Psoas muscle (tissue), 7 donors: ENCODE measurements at regions not wholly inside any gene's neighbourhood (a gene's known extent, or its start where the extent isn't known, plus 50 kb on each side); places are given as distances from the start of the nearest gene placed in this dataset.

Experiments
- ATAC-seq, 4 donors: fragments of 200-7000 bp; cut with Tn5 transposase; one replicate each; pipeline ENCODE4 v1.9.1; 2020; ENCODE audit warnings: moderate library complexity in 3 of 4, mild to moderate bottlenecking in 2 of 4
- DNase-seq, 2 donors: peaks; one replicate each; pipeline ENCODE4 v3.0.0-alpha.2; 2020
- H3K27ac ChIP-seq: fragments of 200-600 bp; one replicate; pipeline ENCODE4 v1.8.0; 2022
- H3K27me3 ChIP-seq, 3 donors: fragments of 200-600 bp in 1 of 3; one replicate each; pipeline versions ENCODE4 v1.6.1 to v1.8.0; 2013 to 2022; ENCODE audit warnings: low read length in 2 of 3, mild to moderate bottlenecking in 2 of 3, moderate library complexity in 1 of 3; ENCODE audit not compliant: insufficient read depth in 3 of 3
- H3K36me3 ChIP-seq, 2 donors: fragments of 200-600 bp in 1 of 2; one replicate each; pipeline versions ENCODE4 v1.6.1 to v1.8.0; 2013 to 2022; ENCODE audit warnings: low read depth in 1 of 2, mild to moderate bottlenecking in 1 of 2, moderate library complexity in 1 of 2; ENCODE audit not compliant: insufficient read depth in 1 of 2
- H3K4me1 ChIP-seq: fragments of 200-600 bp; one replicate; pipeline ENCODE4 v1.8.0; 2022
- H3K4me3 ChIP-seq: fragments of 200-600 bp; one replicate; pipeline ENCODE4 v1.8.0; 2022; ENCODE audit warnings: mild to moderate bottlenecking
- H3K9me3 ChIP-seq: fragments of 200-600 bp; one replicate; pipeline ENCODE4 v1.8.0; 2022
- CTCF ChIP-seq: fragments of 200-600 bp; IDR thresholded peaks from one replicate; pipeline ENCODE4 v1.8.0; 2022; ENCODE audit warnings: antibody characterized with exemption
- WGBS, 3 donors: extraction: QIAGEN DNeasy Blood & Tissue Kit; methylation state at CpG; one replicate each; pipeline versions ENCODE4 v1.1.6 to v1.1.7; 2013; 5-methylcytosine and 5-hydroxymethylcytosine counted together
- intact Hi-C, 2 donors: fragments of 100-400 bp; cut with DNase I; formaldehyde crosslinking; loops; one replicate each; pipeline versions ENCODE4 v1.11.0 to v1.14.2; 2022
- donor health status: healthy with polysubstance abuse.
- donor health status: DM: no; HTN: no; CAD: no; lungs with moderate emphysema.
- donor health status: Bipolar disorder and iron deficiency.
- donor health status: healthy.
- donor health status: DM: yes; HTN: yes; CAD: no.
- donor health status: DM: no; HTN: no; CAD: no.
- donor health status: DM: yes; HTN: yes; CAD: no.

GRCh38 chr15:60212536-60212935 is 185.2 kb downstream of the ANXA2 start:
- TF ChIP-seq CTCF: no peak
- DNase-seq (no peak), ATAC-seq (no peak)
- peaks cover 4% of the 10 kb centered on the region for H3K4me1 ChIP-seq
- no peaks in the 10 kb centered on the region for H3K36me3 ChIP-seq
- H3K4me3 ChIP-seq: no peak overlapping the region
- no peak overlapping the region for H3K27ac ChIP-seq
- WGBS, 3 donors: 70 to 77% (median 71%) methylated on average over 4 of the region's 4 CpGs
- no peaks in the 10 kb centered on the region for H3K9me3 ChIP-seq
- H3K27me3 ChIP-seq: peaks cover 0 to 4% (median 2%) of the 10 kb centered on the region in 3 donors
- intact Hi-C loops: no loop called here

- no peak for TF ChIP-seq CTCF
These were observed 184.3 kb downstream of the ANXA2 start for GRCh38 chr15:60213377-60214000.

GRCh38 chr15:60214201-60214600 is 183.6 kb downstream of the ANXA2 start:
- Histone ChIP-seq H3K4me1 (no peaks in the 10 kb centered on the region), H3K27ac (no peak overlapping the region), H3K36me3 (no peaks in the 10 kb centered on the region), H3K9me3 (no peaks in the 10 kb centered on the region), H3K27me3 (peaks cover 0 to 4% (median 2%) of the 10 kb centered on the region in 3 donors), H3K4me3 (no peak overlapping the region)
- intact Hi-C loops: no loop called here
- WGBS, 3 donors: 85 to 91% (median 89%) methylated on average over 4 of the region's 4 CpGs
- ATAC-seq (no peak), DNase-seq (no peak)
- no peak for TF ChIP-seq CTCF

More at GRCh38 chr15:60213377-60214000, 184.3 kb downstream of the ANXA2 start:
- intact Hi-C loops: no loop called here
- H3K4me3 ChIP-seq: no peak overlapping the region
- no peaks in the 10 kb centered on the region for H3K9me3 ChIP-seq
- H3K27me3 ChIP-seq: peaks cover 0 to 4% (median 2%) of the 10 kb centered on the region in 3 donors
- H3K27ac ChIP-seq: no peak overlapping the region
- DNase-seq (no peak), ATAC-seq (no peak)
- 64 to 70% (median 68%) methylated on average over 3 of the region's 3 CpGs for WGBS, 3 donors
- peaks cover 1% of the 10 kb centered on the region for H3K4me1 ChIP-seq
- no peaks in the 10 kb centered on the region for H3K36me3 ChIP-seq

GRCh38 chr15:60215225-60215963 is 182.4 kb downstream of the ANXA2 start:
- no peak for TF ChIP-seq CTCF
- no peak for ATAC-seq
- no peak for DNase-seq
- H3K27me3 ChIP-seq: peaks cover 0 to 6% (median 2%) of the 10 kb centered on the region in 3 donors
- no peak overlapping the region for H3K27ac ChIP-seq
- no peaks in the 10 kb centered on the region for H3K9me3 ChIP-seq
- H3K4me1 ChIP-seq: no peaks in the 10 kb centered on the region
- 68 to 74% (median 70%) methylated on average over 9 to 10 of the region's 10 CpGs for WGBS, 3 donors
- no peaks in the 10 kb centered on the region for H3K36me3 ChIP-seq
- no peak overlapping the region for H3K4me3 ChIP-seq
- intact Hi-C loops: no loop called here
